Right renal cortex interstitium (tissue), 3 donors: ENCODE measurements at regions not wholly inside any gene's neighbourhood (a gene's known extent, or its start where the extent isn't known, plus 50 kb on each side); places are given as distances from the start of the nearest gene placed in this dataset.
"Not testable (repeated sequence)": the region's sequence is repeated elsewhere in the genome, so short reads cannot be mapped to it uniquely, and the experiment has no call there.

Experiments used
- DNase-seq, 3 donors: peaks; one replicate each; pipeline ENCODE4 v3.0.0-alpha.2; 2013; ENCODE audit warnings: low read depth in 3 of 3, low spot score in 2 of 3

DNA sequence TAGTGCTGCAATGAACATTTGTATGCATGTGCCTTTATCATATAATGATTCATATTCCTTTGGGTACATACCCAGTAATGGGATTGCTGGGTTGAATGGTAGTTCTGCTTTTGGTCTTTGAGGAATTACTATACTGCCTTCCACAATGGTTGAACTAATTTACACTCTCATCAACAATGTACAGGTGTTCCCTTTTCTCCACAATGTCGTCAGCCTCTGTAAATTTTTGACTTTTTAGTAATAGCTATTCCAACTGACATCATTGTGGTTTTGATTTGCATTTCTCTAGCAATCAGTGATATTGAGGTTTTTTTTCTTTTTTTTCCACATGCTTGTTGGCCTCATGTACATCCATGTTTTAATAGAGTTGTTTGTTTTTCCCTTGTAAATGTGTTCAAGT lies 2473.5 kb downstream of the PCDH9 start:
- no peak for DNase-seq

DNA sequence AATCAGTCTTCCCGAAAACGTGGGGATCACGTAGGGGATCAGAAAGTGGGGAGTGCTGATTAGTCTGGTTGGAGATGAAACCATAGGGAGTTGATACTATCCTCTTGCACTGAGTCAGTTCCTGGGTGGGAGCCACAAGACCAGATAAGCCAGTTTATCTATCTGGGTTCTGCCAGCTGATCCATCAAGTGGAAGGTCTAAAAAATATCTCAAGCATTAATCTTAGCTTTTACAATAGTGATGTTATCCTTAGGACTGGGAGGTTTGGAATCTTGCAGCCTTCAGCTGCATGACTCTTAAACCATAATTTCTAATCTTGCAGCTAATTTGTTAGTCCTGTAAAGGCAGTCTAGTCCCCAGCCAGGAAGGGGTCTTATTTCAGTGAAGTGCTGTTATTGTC lies 2474.2 kb downstream of the PCDH9 start:
- no peak for DNase-seq

DNA sequence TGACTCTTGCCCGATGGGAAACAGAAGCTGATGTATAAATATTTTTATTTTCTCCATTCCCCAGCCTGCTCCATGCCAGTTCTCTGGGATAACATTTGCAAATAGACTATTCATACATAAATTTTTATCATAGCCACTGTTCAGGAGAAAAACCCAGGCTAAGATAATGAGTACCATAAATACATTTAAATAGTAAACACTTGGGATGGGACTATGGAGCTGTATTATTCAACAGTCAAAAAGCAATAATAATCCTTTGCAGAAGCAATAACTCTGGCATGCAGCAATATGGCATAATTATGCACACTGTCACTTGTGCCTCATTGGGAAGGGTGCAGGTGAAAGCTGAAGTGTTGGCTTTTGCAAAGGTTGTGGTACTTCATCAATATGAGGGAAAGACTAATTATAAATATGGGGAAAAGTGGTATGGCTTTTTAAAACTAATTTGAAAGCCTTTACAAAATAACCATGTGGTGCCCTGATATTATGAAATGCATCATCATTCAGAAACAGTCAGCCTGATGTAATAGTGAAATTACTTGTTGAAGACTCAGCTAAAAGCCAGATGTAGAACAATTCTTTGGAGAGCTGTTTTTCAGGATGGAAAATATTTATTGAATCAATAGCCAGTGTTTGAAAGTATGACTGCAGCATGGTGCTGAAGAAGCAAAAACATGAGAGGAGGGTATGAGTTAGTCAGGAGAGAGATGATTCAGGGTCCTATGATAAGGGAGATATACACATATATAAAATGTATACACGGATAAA lies 2476.7 kb downstream of the PCDH9 start:
- no peak for DNase-seq

DNA sequence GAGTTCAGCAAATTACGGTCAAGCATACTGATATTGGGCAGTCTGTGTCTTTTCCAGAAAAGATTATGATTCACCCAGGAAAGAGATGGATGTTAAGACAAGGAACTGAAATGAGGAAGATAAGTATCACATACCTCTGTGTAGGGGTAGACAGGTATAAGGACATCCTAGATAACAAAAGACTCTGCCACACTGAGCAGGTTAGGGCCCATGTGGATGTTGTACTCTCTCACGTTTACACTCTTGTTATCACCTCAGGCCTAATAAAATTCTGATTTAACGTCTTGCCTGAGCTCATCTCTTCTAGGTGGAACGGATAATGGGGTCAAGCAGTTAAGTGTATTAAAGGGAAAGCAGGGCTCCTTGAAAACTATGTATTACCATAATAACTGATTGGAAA lies 2480.8 kb downstream of the PCDH9 start:
- no peak for DNase-seq

DNA sequence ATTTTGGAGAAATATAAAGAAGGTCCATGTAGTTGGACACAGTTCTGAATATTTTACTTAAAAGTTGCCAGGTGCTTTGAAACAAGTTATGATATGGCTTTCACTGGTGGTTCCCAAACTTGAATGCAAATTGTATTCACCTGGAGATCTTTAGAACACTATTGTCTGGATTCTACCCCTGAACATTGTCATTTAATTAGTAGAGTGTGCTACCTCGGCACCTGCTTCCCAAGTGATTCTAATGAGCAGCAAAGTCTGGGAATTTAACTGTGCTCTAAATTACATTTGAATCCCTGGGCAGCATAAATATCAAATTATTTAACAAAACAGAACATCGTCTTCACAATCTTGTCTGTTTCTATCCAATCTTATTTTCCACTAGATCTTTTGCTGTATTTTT lies 2483.3 kb downstream of the PCDH9 start:
- no peak for DNase-seq

GRCh38 chr13:64740493-64740892 lies 2489.6 kb downstream of the PCDH9 start:
- no peak for DNase-seq

- no peak for DNase-seq
Observed at GRCh38 chr13:64725492-64725891, 2504.6 kb downstream of the PCDH9 start.

DNA sequence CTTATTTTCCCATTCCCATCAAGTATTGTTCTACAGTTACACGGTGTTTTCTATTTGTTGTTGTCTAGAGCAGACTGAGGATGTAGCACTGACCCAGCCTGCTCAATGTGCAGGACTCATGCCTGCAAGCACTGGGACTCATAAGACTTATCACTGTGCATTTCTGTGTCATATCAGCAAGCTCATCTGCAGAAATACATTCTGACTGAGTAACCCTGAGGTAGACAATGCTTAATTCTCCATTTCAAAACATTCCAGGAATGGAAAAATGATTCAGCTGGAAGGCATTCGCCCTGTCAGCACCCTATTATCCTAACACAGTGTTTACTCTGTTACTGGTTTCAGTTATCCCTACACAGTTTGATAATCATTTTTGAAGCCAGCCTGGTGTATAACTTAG lies 2506.4 kb downstream of the PCDH9 start:
- no peak for DNase-seq

DNA sequence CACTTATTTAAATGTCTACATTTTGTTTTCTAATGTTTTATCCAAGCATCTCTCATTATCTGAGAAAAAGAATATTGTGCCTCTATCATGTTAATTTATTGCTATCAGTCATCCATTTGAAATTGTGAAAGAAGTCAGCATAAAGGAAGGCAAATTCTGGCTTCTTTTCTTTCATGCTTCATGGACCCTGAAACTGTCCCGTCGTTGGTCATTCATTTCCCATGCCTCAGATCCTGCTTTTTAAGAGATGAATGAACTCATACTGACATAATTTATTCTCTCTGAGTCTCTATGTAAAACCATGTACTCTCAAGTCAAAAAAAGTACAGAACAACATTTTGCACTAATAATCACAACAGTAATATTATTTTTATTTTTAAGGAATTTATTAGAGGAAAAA lies 2512.0 kb downstream of the PCDH9 start:
- no peak for DNase-seq

- no peak for DNase-seq
Observed at GRCh38 chr13:64716936-64717335, 2513.2 kb downstream of the PCDH9 start.

GRCh38 chr13:64709079-64709478 lies 2521.1 kb downstream of the PCDH9 start:
- no peak for DNase-seq

- no peak for DNase-seq
Observed at GRCh38 chr13:64704121-64704649, 2526.0 kb downstream of the PCDH9 start.

GRCh38 chr13:64697226-64697625 lies 2532.9 kb downstream of the PCDH9 start:
- no peak for DNase-seq

- no peak for DNase-seq
Observed at GRCh38 chr13:64688893-64689677, 2541.1 kb downstream of the PCDH9 start.

DNA sequence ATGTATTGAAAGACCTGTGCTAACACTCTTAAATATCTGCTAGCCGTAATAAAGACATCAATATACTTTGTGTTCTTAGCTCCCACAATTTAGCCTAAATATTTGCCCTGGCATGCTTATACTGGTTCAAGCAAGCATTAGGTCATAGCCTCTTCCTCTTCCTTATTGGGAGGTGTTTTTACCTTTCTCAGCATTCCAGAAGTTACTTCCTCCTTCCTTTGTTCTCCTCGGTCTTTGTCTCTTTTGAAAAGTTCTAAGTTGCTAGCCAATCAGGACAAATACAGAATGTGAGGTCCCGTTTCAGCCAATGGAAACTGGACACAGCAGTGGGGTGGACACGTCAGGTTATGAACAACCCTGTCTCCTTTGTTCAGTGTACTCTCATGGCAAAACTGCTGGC lies 2543.6 kb downstream of the PCDH9 start:
- not testable (repeated sequence) for DNase-seq

GRCh38 chr13:64684685-64685431 lies 2545.3 kb downstream of the PCDH9 start:
- no peak for DNase-seq

DNA sequence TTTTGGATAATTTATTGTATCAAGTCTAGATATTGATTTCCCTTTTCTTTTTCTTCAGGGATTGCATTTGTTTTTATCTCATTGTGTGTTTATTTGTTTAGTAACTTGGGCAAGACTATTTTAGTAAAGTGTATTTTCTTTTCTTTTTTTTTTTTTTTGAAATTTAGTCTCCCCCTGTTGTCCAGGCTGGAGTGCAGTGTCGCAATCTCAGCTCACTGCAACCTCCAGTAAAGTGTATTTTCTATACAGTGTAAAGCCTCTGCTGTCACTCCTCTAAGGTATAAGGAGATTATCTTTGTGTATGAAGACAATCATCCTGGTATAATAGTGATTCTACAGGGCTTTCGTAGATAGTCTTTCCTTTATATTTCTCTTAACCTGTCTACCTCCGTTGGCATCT lies 2546.0 kb downstream of the PCDH9 start:
- DNase-seq: no peak

DNA sequence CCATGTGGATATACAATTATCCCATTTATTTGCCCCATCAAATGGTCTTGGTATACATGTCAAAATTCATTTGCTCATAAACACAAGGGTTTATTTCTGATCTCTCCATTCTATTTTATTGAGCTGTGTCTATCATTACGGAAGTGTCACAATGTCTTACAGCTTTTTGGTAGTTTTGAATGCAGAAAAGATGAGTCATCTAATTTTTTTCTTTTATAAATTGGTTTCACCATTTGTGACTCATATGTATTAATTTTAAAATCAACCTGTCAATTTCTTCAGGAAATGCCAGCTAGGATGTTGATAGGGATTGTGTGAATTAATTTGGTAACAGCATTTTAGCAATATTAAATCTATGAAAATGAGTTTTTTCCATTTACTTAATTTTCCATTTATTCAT lies 2549.4 kb downstream of the PCDH9 start:
- no peak for DNase-seq

DNA sequence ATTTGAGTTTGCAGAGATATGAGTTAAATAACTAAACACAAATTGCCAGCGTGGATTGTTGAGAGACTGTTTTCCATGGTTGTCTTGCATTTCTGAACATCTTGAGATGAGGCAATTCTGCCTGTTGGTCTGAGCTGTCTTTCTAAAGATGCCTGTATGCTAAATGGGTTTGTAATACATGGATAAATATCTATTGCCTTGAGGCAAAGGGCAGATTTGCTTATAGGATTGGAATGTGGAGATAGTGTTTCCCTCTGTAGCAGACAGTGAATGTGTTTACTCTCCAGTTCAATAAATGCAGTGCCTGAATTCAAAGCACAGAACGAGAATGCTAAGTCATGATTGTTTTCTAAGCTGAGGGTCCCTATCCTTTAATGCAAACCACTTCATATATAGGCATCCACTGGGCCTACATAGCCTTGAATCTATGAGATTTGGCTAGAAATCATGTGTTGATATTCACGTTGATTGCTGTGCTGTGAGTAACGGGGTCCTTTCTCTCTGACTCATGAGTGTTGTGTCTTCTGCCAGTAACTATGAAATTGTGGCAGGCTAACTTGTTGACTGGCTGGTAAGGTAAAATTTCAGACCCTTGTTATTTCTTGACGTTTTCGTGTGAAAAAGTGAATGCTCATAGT lies 2554.8 kb downstream of the PCDH9 start:
- DNase-seq: no peak

GRCh38 chr13:64674126-64674525 lies 2556.0 kb downstream of the PCDH9 start:
- DNase-seq: no peak

DNA sequence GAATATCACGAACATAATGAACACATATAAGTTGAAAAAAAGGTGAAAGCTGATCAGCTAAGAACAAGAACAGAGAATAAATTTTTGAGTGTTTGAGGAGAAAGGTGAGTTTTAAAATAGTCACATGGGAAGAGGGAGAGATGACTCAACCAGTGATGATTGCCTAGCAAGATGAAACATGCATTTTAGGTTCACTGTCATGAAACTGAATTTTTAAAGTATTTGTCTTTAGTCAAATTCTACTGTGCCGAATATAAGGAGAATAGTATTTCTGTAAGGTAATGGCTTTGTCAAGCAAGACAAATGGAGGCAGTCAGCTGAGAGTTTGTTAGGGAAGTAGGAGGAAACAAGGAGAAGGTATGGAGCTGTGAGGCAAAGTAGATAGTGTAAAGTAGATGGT lies 2557.4 kb downstream of the PCDH9 start:
- no peak for DNase-seq
